Esophagus muscularis mucosa (tissue), 4 donors: ENCODE measurements at regions not wholly inside any gene's neighbourhood (a gene's known extent, or its start where the extent isn't known, plus 50 kb on each side); places are given as distances from the start of the nearest gene placed in this dataset.

Source experiments
- EP300 ChIP-seq: sonication (generic); formaldehyde crosslinking; IDR thresholded peaks from one replicate; pipeline ENCODE4 v1.6.1; 2017; ENCODE audit warnings: antibody characterized with exemption
- POLR2A ChIP-seq: fragments of 450-650 bp; IDR thresholded peaks from one replicate; pipeline ENCODE4 v1.6.1; 2017; ENCODE audit warnings: antibody characterized with exemption, moderate library complexity, mild to moderate bottlenecking, low read depth
- POLR2AphosphoS5 ChIP-seq, 2 donors: sonication (generic); formaldehyde crosslinking; IDR thresholded peaks; one replicate each; pipeline ENCODE4 v1.6.1; 2017; ENCODE audit warnings: antibody characterized with exemption in 2 of 2
- TF ChIP-seq, protein P1 (sequence below), 3 experiments: fragments of 200-600 bp in 2 of 3; fragments of 450-650 bp in 1 of 3; sonication (generic) in 2 of 3; IDR thresholded peaks; one replicate each; pipeline ENCODE4 v1.5.1; 2017 to 2019; ENCODE audit warnings: antibody characterized with exemption in 3 of 3, mild to moderate bottlenecking in 2 of 3, moderate library complexity in 1 of 3

DNA sequence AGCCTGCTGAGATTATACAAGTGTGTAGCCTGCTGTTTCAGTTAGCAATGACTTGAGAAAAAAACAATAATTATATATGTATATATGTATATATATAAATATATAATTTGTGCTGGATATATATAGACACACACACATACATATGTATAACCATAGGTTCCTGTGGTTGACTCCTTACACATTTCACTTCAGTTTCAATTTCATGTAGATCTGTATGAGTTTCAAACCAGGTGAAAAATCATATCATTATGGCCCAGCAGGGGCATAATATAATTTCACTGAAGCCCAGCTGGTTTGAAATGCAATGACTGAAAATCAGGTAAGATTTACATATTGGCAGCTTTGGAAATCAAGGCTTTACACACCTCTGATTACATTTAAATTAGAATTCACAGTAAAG lies 690.4 kb upstream of the CDH18 start:
- TF ChIP-seq, protein P1, sequence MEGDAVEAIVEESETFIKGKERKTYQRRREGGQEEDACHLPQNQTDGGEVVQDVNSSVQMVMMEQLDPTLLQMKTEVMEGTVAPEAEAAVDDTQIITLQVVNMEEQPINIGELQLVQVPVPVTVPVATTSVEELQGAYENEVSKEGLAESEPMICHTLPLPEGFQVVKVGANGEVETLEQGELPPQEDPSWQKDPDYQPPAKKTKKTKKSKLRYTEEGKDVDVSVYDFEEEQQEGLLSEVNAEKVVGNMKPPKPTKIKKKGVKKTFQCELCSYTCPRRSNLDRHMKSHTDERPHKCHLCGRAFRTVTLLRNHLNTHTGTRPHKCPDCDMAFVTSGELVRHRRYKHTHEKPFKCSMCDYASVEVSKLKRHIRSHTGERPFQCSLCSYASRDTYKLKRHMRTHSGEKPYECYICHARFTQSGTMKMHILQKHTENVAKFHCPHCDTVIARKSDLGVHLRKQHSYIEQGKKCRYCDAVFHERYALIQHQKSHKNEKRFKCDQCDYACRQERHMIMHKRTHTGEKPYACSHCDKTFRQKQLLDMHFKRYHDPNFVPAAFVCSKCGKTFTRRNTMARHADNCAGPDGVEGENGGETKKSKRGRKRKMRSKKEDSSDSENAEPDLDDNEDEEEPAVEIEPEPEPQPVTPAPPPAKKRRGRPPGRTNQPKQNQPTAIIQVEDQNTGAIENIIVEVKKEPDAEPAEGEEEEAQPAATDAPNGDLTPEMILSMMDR (IDR thresholded peaks at IDR 0.05): no peak
- no peak for TF ChIP-seq POLR2AphosphoS5 (IDR thresholded peaks at IDR 0.05)
- TF ChIP-seq POLR2A: no peak
- TF ChIP-seq EP300: no peak
